TTC549 (cell line): ENCODE measurements at regions not wholly inside any gene's neighbourhood (a gene's known extent, or its start where the extent isn't known, plus 50 kb on each side); places are given as distances from the start of the nearest gene placed in this dataset.
"Not testable (repeated sequence)": the region's sequence is repeated elsewhere in the genome, so short reads cannot be mapped to it uniquely, and the experiment has no call there.

Experiments
- FAIRE-seq: peaks from 2 replicates; lab custom pipeline; 2012; peaks lifted over from hg19 to GRCh38; lab: Jason Lieb, UNC

DNA sequence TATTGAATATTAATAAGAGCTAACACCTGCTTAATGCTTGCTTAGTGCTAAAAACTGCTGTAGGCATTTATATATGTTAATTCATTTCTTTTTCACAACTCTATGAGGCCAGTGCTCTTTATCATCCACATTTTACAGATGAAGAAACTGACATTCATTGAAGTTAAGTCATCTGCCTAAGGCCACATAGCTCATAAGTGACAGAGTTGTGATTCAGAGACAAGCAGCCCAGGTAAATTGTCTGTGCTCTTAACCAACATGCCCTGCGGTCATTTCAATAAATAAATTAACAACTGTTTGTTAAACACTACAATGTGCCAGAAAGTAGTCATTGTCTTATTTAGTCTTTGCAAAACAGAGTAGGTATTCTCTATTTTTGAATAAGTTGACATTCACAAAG, 1354.4 kb upstream of the C9orf72 start:
- FAIRE-seq, result no peak

DNA sequence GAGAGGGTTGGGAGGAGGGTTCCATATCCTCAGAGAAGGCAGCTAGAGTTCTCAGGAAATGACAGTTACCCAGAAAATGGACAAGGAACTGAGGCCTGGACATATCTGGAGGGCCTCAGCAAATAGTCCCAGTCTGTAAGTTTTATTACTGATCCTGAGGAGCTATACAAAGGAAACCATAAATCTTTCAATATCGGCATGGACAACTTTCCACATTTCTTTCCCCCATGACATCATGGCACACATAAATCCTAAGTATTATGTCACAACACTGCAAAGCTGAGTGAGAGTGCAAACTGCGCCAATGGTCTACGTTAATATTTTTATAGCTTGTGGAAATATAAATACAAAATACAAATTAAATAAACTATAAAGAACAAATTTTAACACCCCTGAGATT, 1356.2 kb upstream of the C9orf72 start:
- no peak for FAIRE-seq

DNA sequence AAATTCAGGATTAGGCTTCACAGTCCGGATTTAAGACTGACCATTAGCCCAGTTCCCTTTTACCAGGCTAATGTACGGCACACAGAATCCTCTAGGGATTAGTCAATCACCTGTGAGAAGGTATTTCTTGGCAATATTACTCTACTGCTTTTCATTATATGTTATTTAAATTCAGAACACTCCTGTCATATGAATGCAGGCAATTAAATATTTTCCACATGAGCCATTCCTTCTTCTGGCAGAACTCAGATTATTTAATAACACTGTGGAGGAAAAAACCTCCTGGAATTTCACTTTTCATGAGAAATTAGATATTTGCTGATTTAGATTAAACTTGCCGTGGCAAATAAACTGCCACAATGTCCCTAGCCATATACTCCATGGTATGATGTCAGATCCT, 1357.5 kb upstream of the C9orf72 start:
- no peak for FAIRE-seq

DNA sequence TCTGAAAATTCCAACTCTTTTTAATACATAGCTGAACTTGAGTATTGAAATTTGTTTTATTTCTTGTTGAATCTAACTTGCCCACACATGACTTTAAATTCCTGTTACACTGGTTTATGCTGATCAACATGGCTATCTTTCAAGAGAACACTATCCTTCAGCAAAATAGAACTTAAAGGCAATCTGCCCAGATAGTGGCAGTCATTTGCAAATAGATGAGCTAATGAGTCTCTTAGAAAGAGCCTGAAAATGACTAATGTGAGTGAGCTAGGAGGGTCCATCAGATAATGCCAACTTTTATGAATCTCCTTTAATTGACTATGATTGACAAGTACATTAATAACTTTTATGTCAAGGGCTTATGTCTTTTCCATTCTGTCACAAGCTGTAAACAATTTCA, 1360.8 kb upstream of the C9orf72 start:
- no peak for FAIRE-seq

DNA sequence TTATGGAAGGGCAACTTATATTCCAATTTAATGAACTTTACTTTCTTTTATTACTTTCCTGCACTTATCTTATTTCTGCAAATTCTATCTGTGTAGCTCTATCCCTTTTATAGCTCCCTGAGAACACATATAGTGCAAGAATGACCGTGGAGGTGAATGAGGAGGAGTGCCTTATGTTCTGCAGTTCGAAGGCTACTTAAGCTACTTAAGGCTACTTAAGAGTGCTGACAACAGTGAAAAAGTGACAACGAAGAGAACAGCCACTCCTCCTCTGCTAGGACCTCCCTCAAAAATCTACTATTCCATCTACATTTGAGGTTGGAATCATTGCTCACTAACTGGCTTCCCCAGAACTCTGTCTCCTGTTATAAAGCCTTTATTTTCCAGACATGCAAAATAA, 1365.7 kb upstream of the C9orf72 start:
- FAIRE-seq, result no peak

DNA sequence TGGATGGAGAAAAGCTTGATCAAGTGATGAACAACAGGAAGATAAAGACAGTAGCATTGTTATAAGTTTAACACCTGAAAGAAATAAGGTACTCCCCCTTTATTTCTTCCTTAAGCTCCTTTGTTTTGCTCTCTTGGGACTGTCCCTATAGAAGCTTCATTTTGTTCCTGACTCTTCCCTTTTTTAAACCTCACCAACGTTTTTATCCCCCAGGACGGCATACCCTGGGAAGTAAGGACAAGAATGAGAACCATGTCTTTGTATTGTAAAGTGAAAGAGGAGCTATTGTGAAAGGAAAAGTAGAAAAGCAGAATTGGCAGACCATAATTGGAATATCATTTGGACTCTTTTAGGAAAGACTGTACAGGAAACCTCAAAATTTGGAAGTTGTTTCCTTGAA, 1368.6 kb upstream of the C9orf72 start:
- no peak for FAIRE-seq

DNA sequence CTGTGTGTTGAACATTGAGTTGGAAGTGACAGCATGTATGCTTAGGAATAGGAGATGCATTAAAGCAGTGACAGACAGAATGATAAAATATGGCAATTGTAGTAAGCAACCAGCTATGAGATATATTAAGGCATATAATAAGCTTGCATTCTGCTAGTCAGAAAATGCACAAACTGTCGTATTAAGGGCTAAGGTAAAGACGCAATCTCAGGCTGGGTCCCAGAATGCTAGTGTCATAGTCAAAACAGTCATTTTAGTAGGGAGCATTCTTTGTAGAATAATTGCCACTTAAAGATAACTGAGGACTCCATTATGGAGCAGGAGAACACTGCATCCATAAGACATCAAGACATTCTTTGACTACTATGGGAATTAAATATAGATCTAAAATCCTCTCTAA, 1369.7 kb upstream of the C9orf72 start:
- FAIRE-seq, result no peak

DNA sequence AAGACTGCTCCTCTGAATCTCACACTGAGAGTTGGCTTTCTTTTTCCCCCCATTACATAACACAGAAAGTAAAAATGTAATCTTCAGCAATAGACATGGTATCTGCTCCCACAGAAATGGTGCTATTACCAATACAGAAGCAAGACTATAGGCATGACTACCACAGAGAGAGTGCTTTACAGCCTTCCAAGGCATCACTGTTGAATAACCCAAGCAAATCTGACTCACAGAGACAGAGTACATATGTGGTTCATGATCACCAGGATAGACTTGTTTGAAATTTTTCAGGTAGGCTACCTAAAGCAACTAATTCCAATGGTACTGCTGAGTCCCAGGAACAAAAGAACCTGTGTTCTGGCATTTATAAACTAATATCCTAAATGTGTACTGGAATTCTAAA, 1373.4 kb upstream of the C9orf72 start:
- no peak for FAIRE-seq

DNA sequence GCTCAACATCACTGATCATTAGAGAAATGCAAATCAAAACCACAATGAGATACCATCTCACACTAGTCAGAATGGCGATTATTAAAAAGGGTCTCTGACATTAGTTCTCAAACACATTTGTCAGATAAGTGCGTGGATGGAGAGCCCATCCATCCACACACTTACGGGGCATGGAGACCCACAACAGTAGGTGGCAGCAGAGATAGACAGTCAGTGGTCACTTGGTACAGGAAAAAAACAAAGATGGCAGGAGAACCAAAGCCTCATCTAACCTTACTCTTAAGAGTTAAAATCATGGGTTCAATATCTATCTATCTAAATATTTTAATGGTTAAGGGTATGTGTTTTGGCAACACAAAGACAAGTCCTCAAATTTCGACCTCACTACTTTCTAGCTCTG, 1378.7 kb upstream of the C9orf72 start:
- FAIRE-seq, result no peak

DNA sequence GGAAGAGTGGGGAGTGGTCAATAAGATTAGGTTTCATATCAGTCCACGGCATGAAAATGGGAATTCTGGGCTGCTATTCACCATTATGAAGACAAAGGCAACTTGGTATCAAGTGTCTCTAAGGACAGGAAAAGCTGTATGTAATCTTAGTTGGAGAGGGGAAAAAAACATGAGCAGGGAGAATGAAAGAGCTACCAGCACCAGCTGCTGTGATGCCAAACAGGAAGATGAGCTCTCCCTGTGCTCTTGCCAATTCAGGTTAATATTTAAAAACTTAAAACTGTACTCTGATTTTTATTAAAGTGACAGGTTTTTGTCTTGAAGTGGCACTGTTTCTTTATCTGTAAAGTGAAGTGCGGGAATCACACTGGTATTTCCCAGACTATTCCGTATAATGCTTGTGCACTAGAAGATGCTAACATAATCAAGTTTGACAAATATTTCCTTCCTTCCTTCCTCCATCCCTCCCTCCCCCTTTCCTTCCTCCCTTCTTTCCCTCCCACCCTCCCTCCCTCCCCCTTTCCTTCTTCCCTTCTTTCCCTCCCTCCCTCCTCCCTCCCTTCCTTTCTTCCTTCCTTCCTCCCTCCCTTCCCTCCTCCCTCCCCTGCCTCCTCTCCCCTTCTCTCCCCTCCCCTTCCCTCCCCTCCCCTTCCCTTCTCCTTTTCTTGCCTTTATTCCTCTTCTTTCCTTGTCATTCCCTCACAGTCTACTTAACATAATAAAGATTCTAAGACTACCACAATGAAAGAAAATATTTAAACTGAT, 1383.0 kb upstream of the C9orf72 start:
- FAIRE-seq, result no peak

DNA sequence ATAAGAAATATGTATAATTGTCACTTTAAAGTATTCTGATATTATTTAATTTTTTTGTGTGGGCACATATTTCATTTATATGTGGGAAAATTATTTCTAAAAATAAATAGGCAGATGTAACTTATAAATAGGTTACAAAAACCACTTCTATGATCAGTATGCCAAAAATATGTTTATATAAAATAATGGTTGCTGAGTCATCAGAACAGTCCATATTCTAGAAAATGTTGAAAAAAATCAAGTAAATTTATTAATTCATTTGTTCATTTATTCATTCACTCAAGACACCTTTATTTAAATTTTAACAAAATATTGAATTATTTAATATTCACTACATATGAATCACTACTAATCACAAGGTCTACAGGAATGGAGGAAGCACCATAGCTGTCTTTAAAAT, 1387.3 kb upstream of the C9orf72 start:
- FAIRE-seq, result no peak

DNA sequence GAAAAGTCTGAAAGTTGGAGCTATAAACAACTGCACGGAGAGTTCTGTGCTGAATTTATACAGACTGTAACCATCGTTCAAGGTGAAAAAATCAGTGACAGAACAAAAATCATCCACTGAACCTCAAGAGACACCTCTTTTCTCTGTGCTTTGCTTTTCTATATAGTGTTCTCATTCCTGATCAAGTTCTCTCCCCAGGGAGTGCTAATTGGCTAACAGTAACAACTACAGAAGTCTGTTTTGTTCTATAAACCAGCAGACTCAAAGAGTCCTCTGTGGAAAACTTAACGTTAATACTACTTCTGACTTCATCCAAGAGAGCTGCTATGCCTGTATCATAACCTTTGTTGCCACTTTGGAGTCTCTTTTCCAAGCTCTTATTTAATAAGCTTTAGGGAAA, 1388.3 kb upstream of the C9orf72 start:
- no peak for FAIRE-seq

DNA sequence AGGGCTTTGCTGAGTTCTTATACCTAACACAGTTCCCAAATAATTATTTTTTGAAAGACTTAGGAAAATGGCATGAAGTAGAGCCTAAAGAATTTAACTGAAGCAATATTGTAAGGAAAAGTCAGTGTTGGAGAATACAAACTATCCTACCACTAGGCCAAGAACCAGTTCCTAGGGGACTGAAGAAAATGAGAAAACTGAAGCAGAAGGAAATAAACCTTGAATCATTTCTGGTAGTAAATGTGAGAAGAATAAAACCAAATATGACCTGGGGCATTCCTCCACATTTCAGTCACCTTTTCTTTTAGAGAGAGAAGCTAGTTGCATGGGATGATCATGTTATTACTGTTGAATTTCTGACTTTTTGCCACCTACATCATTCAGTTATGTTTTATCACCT, 1393.9 kb upstream of the C9orf72 start:
- no peak for FAIRE-seq

DNA sequence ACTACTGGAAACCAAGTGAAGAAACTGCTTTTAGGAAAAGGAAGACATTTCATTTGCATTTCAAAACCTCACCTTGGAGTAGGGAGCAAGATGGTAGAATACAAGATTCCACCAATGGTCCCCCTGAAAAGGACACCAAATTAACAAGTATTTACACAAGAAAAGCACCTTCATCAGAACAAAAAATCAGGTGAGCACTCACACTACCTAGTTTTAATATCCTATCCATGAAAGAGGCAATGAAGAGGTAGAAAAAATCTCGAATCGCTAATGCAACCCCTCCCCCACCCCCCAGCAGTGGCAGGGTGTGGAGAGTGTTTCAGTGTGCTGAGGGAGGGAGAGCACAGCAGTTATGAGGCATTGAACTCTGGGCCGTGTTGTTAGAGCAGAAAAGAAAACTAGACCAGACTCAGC, 1397.0 kb upstream of the C9orf72 start:
- FAIRE-seq, result no peak

DNA sequence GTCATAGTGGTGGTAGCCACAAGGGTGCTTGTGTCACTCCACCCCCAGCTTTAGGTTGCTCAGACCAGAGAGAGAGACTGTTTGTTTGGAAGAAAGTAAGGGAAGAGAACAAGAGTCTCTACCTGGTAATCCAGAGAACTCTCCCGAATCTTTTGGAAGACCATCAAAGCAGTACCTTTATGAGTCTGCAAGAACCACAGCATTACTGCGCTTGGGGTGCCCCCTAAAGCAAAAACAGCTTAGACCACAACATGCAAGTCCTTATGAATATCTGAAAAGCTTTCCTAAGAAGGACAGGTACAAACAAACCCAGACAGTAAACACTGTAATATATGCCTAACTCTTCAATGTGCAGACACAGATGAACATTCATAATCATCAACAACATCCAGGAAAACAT, 1398.6 kb upstream of the C9orf72 start:
- FAIRE-seq, result no peak

DNA sequence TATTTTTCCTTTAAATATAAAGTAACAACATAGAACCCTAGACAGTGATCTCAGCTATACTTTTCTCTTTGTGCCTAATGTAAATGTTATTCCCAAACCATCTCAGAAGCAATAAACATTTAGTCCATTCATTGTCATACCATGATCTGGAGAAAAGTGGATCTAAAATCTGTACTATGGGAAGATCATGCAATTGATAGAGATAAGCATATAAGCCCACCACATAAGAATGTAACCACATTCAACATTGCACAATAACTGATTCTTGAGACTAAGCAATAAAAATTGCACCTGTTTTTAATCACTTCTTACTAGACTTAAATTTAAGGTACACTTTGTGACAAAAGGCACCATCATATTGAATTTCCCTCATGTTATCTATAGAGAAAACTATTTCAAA, 1403.0 kb upstream of the C9orf72 start:
- FAIRE-seq, result no peak

DNA sequence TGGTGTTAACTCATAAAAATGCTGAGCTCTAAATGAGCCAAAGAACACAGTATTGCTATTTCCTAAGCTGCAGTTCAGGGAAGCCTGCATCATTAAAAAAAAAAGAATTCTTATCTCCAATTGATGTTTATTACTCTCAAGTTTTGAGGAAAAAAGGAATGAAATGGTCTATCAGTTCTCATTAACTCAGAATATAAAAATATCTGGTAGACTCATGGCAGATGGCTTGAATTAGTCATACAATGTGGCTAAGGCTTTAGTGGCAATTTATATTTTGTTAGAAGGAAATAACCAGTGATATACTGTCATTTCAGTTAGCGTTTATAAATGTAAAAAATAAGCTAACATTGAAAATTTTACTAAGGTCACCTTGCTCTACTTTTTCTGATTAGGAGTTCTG, 1403.4 kb upstream of the C9orf72 start:
- no peak for FAIRE-seq

DNA sequence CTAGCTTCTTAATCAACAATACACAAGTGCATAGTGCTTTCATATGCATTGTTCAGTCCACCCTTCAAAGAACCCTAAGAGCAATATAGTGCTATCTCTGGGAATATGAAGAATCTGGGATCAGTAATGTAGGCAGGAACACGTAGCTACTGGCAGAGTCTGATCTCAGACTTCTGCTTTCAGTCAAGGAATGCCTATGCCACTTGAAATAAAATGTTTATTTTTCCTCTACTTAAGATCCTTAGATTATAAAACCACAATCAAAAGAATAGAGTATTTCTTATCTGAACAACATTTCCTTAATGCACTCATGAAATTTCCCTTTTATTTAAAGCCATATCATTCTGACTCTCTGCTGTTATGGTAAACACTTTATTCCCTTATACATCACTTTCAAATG, 1407.8 kb upstream of the C9orf72 start:
- no peak for FAIRE-seq

DNA sequence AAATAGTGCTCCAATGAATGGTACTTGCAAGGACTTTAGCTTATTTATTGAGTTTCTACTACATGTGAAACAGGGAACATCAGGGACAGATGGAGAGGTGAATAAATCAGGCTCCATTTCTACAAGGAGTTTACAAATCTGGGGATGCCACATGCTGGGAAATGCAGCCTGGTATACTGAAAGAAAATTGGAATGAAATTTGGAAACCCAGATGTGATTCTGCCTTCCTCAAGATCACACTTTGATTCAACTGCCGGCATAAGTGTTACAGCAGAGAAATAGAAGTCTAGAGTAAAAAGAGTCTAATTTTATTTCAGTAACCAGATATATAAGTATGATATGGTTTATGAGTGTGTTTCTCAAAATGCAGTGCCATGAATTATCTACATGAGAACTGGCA, 1408.4 kb upstream of the C9orf72 start:
- no peak for FAIRE-seq

DNA sequence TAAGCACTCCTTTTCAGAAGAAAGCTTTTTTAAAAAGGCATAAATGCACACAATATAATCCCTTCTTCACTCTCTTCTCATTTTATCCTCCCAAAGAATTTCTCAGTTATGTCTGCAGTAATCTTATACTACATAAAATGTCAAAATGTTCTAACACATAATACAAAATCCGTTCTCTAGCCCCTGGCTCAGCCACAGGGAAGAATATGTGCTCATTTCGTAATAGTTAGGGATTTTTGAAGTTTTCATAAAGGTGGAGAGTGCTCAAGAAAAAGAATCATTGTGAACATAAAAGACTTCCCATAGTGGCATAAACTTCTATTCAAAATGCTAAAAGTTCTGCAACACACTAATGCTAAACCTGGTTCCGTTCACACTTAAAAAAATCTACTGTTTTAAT, 1410.7 kb upstream of the C9orf72 start:
- FAIRE-seq, result no peak

DNA sequence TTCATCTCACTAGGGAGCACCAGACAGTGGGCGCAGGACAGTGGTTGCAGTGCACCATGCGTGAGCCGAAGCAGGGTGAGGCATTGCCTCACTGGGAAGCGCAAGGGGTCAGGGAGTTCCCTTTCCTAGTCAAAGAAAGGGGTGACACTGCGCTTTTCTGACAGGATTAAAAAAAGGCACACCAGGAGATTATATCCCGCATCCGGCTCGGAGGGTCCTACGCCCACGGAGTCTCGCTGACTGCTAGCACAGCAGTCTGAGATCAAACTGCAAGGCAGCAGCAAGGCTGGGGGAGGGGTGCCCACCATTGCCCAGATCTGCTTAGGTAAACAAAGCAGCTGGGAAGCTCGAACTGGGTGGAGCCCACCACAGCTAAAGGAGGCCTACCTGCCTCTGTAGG, 1416.7 kb upstream of the C9orf72 start:
- FAIRE-seq, result not testable (repeated sequence)

DNA sequence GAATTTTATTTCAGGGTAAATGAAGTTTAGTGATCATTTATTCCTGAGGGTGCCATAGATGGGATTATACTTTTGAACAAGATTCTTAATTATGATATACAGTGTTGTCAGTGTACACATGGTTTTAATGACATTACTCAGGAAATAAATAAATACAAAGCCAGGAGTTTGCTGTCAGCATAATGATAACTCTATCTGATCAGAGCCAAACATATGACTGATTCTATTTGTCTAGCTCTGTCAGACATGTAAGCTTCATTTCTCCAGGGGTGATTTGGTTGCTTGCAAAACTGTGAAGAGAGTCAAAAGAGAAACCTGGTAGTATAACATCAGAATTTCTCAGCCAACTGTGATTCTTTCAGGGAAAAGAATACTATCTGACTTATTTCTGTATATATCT, 1425.8 kb upstream of the C9orf72 start:
- FAIRE-seq, result no peak

DNA sequence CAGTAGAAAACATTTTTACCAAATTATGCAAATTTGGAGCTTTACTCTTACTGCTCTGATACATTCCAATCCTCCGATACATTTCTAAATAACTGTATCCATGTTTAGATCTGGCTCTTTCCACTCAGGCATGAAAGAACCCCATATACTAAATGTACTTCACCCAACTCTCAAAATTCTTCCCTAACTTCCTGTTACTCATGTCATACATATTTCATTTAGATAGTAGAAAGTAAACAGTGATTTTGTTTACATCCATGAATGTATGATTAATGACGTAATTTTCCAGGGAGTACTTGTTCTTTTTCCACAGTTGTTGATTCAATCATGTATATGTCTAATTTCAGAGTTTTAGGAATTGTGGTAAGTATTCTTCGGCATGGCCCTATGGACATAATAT, 1426.5 kb upstream of the C9orf72 start:
- no peak for FAIRE-seq

DNA sequence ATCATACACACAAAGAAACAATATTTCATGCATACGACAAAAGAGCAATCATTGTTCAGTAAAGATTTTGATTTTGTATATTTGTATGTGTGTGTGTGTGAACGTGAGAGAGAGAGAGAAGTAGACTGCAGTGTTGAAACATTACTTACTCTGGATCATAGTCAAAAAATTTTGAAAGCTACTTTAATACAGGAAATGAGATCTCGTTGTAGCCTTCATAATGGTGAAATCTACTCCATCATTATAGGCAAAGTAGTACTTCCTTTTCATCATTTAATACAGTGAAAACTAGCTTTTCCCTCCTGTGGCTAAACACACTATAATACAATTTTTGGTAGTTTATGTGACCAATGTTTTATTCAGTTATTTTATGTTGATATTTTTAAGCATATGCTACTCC, 1427.7 kb upstream of the C9orf72 start:
- no peak for FAIRE-seq

DNA sequence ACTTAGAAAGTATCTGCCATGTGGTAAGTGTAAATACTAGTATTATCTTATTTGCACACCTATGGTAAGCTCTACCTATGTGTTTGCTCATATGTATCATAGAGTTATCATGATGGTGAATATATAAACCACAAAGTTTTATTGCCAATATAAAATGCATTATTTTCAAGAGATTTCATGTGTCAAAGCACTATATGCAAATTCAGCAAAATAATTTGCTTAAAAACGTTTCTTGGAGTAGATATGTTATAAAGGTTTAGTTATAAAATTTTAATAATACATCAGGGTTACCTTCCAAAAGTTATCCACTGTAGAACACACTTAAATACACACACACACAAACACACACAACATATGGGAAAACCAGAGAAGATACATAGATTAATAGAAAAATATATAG, 1431.7 kb upstream of the C9orf72 start:
- FAIRE-seq, result no peak
